ENCODE measurements at regions not wholly inside any gene's neighbourhood (a gene's known extent, or its start where the extent isn't known, plus 50 kb on each side); places are given as distances from the start of the nearest gene placed in this dataset.

GRCh38 chr3:193948459-193948858, 187.5 kb upstream of the HES1 start:
- H3K27ac ChIP-seq = no peak overlapping the region
- WGBS (ENCODE audit: low lambda C conversion rate, missing lambda C conversion rate) = 86% methylated on average over 3 of the region's 3 CpGs
- H3K36me3 ChIP-seq (replicated peaks; ENCODE audit: insufficient read depth, low read depth) = no peaks in the 10 kb centered on the region
- H3K9me2 ChIP-seq (replicated peaks; ENCODE audit: insufficient read depth) = no peaks in the 10 kb centered on the region
- no peaks in the 10 kb centered on the region for H3K79me2 ChIP-seq
- H4K20me1 ChIP-seq (ENCODE audit: insufficient read depth, poor library complexity, severe bottlenecking) = no peaks in the 10 kb centered on the region
- H2AFZ ChIP-seq = no peak overlapping the region
- no peaks in the 10 kb centered on the region for H3K4me1 ChIP-seq (ENCODE audit: insufficient read depth)
- DNase-seq (ENCODE audit: low spot score) = no peak
- no peak overlapping the region for H3K4me2 ChIP-seq
- no peaks in the 10 kb centered on the region for H3K27me3 ChIP-seq
- H3K9me3 ChIP-seq (ENCODE audit: low read depth) = no peaks in the 10 kb centered on the region
- H3K4me3 ChIP-seq = no peak overlapping the region
- TF ChIP-seq EZH2phosphoT487 (IDR thresholded peaks at IDR 0.05; ENCODE audit: low read depth, severe bottlenecking, unreplicated experiment) (no peak), EZH2 (IDR thresholded peaks at IDR 0.05; ENCODE audit: borderline replicate concordance) (no peak), CTCF (IDR thresholded peaks at IDR 0.05; ENCODE audit: poor library complexity) (no peak)

- no peak for TF ChIP-seq EZH2phosphoT487 (IDR thresholded peaks at IDR 0.05; ENCODE audit: low read depth, severe bottlenecking, unreplicated experiment)
- H3K4me1 ChIP-seq (ENCODE audit: insufficient read depth) = no peaks in the 10 kb centered on the region
- peaks cover 4% of the 10 kb centered on the region for H3K9me3 ChIP-seq (ENCODE audit: low read depth)
- no peaks in the 10 kb centered on the region for H4K20me1 ChIP-seq (ENCODE audit: insufficient read depth, poor library complexity, severe bottlenecking)
- H2AFZ ChIP-seq = no peak overlapping the region
- 92% methylated on average over 1 of the region's 1 CpG for WGBS (ENCODE audit: low lambda C conversion rate, missing lambda C conversion rate)
- no peaks in the 10 kb centered on the region for H3K36me3 ChIP-seq (replicated peaks; ENCODE audit: insufficient read depth, low read depth)
- no peaks in the 10 kb centered on the region for H3K27me3 ChIP-seq
- H3K27ac ChIP-seq = no peak overlapping the region
- no peaks in the 10 kb centered on the region for H3K9me2 ChIP-seq (replicated peaks; ENCODE audit: insufficient read depth)
- no peak overlapping the region for H3K4me2 ChIP-seq
- no peak for DNase-seq (ENCODE audit: low spot score)
- H3K4me3 ChIP-seq = no peak overlapping the region
- H3K79me2 ChIP-seq = no peaks in the 10 kb centered on the region
Observed at GRCh38 chr3:193951859-193952258, 184.1 kb upstream of the HES1 start.

GRCh38 chr3:193954752-193955151, 181.2 kb upstream of the HES1 start:
- H3K4me3 ChIP-seq = no peak overlapping the region

GRCh38 chr3:193955719-193956118, 180.2 kb upstream of the HES1 start:
- peaks cover 4% of the 10 kb centered on the region for H3K9me3 ChIP-seq (ENCODE audit: low read depth)
- TF ChIP-seq EZH2phosphoT487 (IDR thresholded peaks at IDR 0.05; ENCODE audit: low read depth, severe bottlenecking, unreplicated experiment) (no peak), EZH2 (IDR thresholded peaks at IDR 0.05; ENCODE audit: borderline replicate concordance) (no peak), CTCF (IDR thresholded peaks at IDR 0.05; ENCODE audit: poor library complexity) (no peak)
- no peaks in the 10 kb centered on the region for H3K27me3 ChIP-seq
- no peak overlapping the region for H3K27ac ChIP-seq
- no peaks in the 10 kb centered on the region for H4K20me1 ChIP-seq (ENCODE audit: insufficient read depth, poor library complexity, severe bottlenecking)
- 98% methylated on average over 7 of the region's 7 CpGs for WGBS (ENCODE audit: low lambda C conversion rate, missing lambda C conversion rate)
- H3K4me2 ChIP-seq = no peak overlapping the region
- H3K4me3 ChIP-seq = no peak overlapping the region
- DNase-seq (ENCODE audit: low spot score) = no peak
- H3K4me1 ChIP-seq (ENCODE audit: insufficient read depth) = peaks cover 8% of the 10 kb centered on the region
- no peaks in the 10 kb centered on the region for H3K36me3 ChIP-seq (replicated peaks; ENCODE audit: insufficient read depth, low read depth)
- no peak overlapping the region for H2AFZ ChIP-seq
- no peaks in the 10 kb centered on the region for H3K9me2 ChIP-seq (replicated peaks; ENCODE audit: insufficient read depth)
- no peaks in the 10 kb centered on the region for H3K79me2 ChIP-seq

More at GRCh38 chr3:193954752-193955151, 181.2 kb upstream of the HES1 start:
- DNase-seq (ENCODE audit: low spot score) = no peak
- Histone ChIP-seq H3K4me1 (ENCODE audit: insufficient read depth) (peaks cover 6% of the 10 kb centered on the region), H3K9me3 (ENCODE audit: low read depth) (peaks cover 4% of the 10 kb centered on the region), H4K20me1 (ENCODE audit: insufficient read depth, poor library complexity, severe bottlenecking) (no peaks in the 10 kb centered on the region), H3K4me2 (no peak overlapping the region), H3K9me2 (replicated peaks; ENCODE audit: insufficient read depth) (no peaks in the 10 kb centered on the region), H3K36me3 (replicated peaks; ENCODE audit: insufficient read depth, low read depth) (no peaks in the 10 kb centered on the region), H3K27me3 (no peaks in the 10 kb centered on the region), H3K27ac (no peak overlapping the region), H3K79me2 (no peaks in the 10 kb centered on the region), H2AFZ (no peak overlapping the region)
- TF ChIP-seq EZH2 (IDR thresholded peaks at IDR 0.05; ENCODE audit: borderline replicate concordance) (no peak), CTCF (IDR thresholded peaks at IDR 0.05; ENCODE audit: poor library complexity) (no peak), EZH2phosphoT487 (IDR thresholded peaks at IDR 0.05; ENCODE audit: low read depth, severe bottlenecking, unreplicated experiment) (no peak)

All from hepatocyte (in vitro differentiated cells).